ENCODE measurements at regions not wholly inside any gene's neighbourhood (a gene's known extent, or its start where the extent isn't known, plus 50 kb on each side); places are given as distances from the start of the nearest gene placed in this dataset.
"Not testable (repeated sequence)": the region's sequence is repeated elsewhere in the genome, so short reads cannot be mapped to it uniquely, and the experiment has no call there.

- DNase-seq: no peak
Observed at GRCh38 chr5:62046191-62046590, 259.8 kb upstream of the KIF2A start.

DNA sequence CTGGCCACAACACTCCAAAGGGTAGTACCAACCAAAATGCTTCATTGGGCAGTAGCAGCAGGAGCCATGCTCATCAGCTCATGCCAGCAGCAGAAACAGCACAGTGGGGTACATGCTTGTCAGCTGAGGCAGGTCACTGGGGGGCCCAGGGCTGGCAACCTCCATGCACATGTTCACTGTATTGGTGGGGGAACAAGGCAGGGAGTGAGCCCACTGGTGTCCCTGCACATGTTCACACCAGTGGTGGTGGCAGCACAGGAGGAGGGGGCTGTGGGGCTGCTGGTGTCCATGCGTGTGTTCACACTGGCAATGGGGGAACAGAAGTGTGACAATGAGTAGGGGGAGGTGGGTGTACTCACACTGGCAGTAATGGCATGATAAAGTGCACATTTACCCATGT, 254.3 kb upstream of the KIF2A start:
- DNase-seq: no peak

- no peak for DNase-seq
Observed at GRCh38 chr5:62059960-62060359, 246.0 kb upstream of the KIF2A start.

- DNase-seq: no peak
Observed at GRCh38 chr5:62065050-62065449, 241.0 kb upstream of the KIF2A start.

- DNase-seq: no peak
Observed at GRCh38 chr5:62066761-62067277, 239.2 kb upstream of the KIF2A start.

DNA sequence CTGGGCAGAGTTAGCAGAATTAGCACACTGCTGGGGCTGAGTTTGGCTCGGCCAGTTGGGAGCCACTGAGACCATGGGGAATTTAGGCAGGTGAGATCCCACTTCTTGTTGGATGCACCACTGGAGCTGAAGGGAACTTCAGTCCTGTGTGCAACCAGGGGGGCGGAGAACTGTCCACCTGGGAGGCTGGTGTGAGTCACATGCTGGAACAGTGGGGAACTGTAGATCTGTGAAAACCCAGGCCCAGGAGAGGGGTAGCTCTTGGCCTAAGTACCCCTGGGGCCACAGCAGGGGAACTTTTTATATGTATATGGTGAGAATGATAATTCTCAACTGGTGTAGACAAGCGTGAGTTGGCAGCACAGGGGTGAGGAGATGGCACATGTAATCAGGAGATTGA, 237.5 kb upstream of the KIF2A start:
- DNase-seq: no peak

GRCh38 chr5:62077387-62077786, 228.6 kb upstream of the KIF2A start:
- no peak for DNase-seq

- no peak for DNase-seq
Observed at GRCh38 chr5:62077823-62078550, 228.0 kb upstream of the KIF2A start.

DNA sequence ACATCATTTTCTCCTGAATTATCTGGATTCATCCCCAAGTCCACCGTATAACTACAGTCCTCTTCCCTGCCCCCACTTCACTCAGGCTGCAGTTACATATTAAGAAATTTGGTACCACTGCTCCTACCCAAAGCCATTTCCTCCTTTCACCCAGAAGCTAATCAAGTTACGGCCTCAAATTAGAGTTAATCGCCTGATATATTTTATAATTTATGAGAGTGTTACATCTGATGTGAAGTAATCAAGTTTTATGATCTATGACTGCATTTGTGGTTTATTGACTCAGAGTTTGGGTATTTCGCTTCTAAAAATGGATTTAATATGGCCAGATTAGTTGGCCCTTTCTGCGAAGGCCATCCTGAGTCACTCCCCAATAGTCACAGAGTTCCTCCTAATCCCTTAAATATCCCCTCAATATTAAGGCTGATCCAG, 223.6 kb upstream of the KIF2A start:
- no peak for DNase-seq

DNA sequence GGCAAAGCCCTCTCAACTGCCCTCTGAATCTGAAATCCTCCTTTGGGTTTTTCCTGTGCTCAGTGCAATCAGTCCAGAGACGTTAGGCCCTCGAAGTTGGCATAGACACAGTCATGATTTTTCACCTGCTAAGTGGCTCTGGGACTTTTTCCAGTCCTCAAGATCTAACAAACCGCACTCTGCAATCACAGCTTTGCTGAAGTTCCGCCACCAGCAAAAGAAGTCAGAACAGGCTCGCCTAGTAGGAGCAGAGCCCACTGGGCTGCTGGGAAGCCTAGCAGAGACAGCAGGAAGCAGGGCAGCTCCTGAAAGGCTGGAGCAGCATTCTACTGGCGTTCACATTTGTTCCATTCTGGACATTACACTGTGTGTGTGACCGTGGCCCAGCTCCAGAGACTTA, 222.8 kb upstream of the KIF2A start:
- no peak for DNase-seq

DNA sequence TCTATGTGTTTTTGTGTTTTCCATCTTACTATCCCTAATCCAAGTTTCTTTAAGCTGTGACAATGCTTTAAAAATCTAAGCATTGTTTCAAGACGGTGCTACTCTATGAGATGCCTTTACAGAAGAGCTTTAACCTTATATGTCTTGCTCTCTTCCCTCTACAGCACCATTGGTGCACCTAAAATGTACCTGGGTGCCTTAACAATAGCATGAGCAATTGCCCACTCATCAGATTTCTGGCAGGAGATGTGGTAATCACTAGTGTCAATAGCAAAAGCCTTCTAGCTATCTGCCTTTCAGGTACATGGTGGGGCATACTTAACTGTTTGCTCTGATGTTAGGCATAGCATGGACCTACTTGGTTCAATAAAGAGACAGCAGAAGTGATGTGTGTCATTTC, 222.3 kb upstream of the KIF2A start:
- DNase-seq: no peak

DNA sequence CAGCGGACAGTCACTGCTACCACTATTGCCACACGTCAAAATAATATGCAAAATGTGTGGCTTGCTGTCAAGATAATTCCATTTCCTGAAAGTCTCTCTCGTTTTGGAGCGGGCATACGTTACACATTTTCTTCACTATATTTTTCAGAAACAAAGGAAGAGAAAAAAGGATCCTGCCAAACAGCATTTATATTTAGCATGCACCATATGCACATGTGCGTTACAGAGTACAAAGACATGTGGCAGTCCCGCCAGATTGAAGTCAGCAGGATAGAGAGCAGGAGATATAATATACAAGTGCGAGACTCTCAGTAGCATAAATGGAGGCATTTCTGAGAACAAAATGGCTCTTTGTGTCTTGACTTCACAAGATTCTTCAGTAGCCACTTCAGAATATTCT, 221.6 kb upstream of the KIF2A start:
- no peak for DNase-seq

GRCh38 chr5:62090953-62091352, 215.1 kb upstream of the KIF2A start:
- DNase-seq: no peak

GRCh38 chr5:62093411-62093810, 212.6 kb upstream of the KIF2A start:
- DNase-seq: no peak

DNA sequence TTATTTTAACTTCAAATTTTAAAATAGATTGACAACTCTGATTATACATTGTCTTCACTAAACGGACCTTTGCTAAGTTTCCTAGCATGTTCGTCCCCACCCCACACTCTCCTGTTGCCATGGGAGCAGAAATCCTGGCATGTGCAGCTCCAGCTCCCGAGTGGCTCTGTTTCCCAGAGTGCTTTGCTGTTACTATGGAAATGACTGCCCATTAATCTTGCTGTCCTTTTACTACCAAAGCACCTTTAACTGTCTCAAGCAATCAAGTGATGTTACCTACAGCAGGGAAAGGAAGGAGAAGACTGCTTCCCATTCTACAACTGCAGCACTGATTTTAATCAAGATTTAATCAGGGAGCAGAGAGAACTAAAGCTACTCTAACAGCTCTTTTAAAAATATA, 212.0 kb upstream of the KIF2A start:
- DNase-seq: no peak

- no peak for DNase-seq
Observed at GRCh38 chr5:62097361-62097760, 208.6 kb upstream of the KIF2A start.

DNA sequence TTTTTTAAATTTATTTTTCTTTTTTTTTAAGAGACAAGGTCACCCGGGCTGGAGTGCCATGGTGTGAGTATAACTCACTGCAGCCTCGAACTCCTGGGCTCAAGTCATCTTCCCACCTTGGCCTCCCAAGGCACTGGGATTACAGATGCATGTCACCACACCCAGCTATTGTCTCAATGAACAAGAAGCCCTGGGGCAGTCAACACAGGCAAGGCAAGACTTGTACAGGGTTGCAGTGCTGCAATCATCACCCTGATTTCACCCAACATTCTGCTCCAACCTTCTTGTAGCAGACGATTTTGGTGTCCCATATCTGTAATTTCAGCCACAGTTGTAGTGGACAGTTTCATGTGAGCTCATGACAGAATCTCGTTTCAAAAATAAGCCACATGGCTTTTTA, 205.8 kb upstream of the KIF2A start:
- no peak for DNase-seq

DNA sequence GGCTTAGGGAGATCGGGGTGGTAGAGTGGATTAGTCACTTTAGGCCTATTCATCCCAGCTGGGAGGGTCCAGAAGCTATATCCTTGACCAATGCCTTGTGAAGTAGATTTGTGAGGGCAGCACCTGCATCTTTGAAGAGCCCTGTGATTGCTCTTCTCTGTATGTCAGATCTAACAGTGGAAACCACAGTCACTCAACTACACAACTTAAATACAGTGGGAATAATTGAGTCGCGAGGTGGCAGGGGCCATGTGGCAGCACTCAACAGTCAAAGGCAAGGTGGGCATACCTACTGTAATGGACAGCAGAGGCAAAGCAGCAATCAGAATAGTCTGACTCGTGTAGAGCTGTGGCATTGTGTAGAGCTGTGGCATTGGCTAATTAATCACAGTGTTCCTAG, 202.1 kb upstream of the KIF2A start:
- DNase-seq: not testable (repeated sequence)

DNA sequence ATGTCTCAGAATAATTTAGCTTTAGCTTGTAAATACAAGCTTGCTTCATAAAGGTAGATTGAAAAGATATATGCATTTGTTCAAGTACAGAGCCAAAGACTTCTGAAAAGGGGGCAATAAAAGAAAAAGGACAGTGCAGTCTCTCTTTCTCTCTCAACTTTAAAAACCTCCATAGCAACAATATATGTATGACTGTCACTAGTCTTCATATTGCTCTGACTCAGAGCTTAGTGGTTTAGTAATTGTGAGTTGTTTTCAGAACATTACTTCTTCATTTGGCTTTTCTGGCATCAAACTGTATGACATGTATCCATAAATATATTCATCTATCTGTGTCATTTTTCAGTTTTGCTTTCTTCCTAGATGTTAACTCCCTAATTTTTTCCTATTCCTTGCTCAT, 194.6 kb upstream of the KIF2A start:
- no peak for DNase-seq

- DNase-seq: no peak
Observed at GRCh38 chr5:62112689-62113228, 193.2 kb upstream of the KIF2A start.

DNA sequence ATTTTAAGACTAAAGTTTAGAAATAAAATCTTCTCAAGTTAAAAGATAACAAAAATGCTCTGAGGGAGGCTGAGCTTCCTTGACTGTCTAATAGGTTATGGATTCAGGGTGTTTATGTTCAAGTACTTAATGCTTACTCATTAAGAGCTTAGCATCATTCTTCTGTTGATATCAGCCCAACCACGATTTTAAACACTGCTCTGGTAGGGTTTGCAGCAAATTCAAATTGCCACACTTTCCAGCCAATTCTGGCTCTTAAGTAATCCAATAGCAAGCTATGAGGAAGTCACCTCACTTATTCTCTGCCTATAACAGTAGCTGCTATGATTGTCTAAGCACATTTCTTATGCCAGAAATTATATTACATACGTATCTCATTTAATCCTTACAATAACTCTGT, 191.0 kb upstream of the KIF2A start:
- no peak for DNase-seq

- no peak for DNase-seq
Observed at GRCh38 chr5:62124266-62124665, 181.7 kb upstream of the KIF2A start.

GRCh38 chr5:62126090-62126489, 179.9 kb upstream of the KIF2A start:
- DNase-seq: no peak

DNA sequence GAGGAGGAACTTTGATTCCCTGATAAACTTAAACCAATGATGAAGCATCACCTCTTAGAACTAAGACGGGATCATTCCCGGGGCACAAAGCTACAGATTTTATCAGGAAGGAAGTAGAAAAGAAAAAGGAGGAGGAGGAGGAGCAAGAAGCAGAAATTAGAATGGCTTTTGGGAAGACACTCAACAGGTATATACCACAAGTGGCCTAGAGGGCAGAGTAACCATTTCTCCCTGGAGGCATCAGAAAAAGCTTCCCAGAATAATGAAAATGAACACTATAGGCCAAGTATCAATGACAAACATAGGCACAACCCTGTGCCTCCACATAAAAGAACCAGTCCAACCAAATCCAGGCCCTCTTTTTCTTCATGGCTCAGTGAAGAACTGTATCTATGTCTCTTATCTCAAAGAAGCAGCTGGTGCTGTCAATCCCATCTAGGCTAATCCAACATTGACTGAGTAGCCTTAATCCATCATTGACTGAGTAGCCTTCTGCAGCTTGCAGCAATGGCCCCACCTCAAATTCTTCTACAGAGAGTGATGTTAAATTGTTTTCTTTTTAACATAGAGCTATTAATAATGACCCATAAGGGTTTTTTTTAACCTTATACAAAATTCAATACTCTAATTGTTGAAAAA, 178.8 kb upstream of the KIF2A start:
- no peak for DNase-seq
